NCI-H524 treated with DMSO at 0.1 percent for 48 hours (cell line): ENCODE measurements at regions not wholly inside any gene's neighbourhood (a gene's known extent, or its start where the extent isn't known, plus 50 kb on each side); places are given as distances from the start of the nearest gene placed in this dataset.

ENCODE experiments used
- DNase-seq: peaks from one replicate; lab custom pipeline; 2025; lab: John Stamatoyannopoulos, UW

- no peak for DNase-seq
These were observed 51.3 kb upstream of the DRD2 start for GRCh38 chr11:113526521-113526920.
